ENCODE measurements at regions not wholly inside any gene's neighbourhood (a gene's known extent, or its start where the extent isn't known, plus 50 kb on each side); places are given as distances from the start of the nearest gene placed in this dataset.

GRCh38 chr9:107613321-107613720 lies 123.8 kb upstream of the KLF4 start:
- no peaks in the 10 kb centered on the region for H3K9me3 Mint-ChIP-seq (ENCODE audit: unreplicated experiment)
- no peak overlapping the region for H3K27ac Mint-ChIP-seq (ENCODE audit: unreplicated experiment)
- H3K27me3 Mint-ChIP-seq (ENCODE audit: low read depth, unreplicated experiment), result peaks cover 34% of the 10 kb centered on the region
- DNase-seq (ENCODE audit: low read depth) (no peak), FAIRE-seq (no peak)
- no peaks in the 10 kb centered on the region for H3K4me1 Mint-ChIP-seq (ENCODE audit: low read depth, unreplicated experiment)
- Histone ChIP-seq H2AFZ (ENCODE audit: low read depth, low read length) (no peak overlapping the region), H4K20me1 (ENCODE audit: insufficient read depth, low read length) (no peaks in the 10 kb centered on the region), H3K79me2 (ENCODE audit: insufficient read depth, low read length) (no peaks in the 10 kb centered on the region), H3K4me1 (ENCODE audit: insufficient read depth, low read length) (no peaks in the 10 kb centered on the region), H3K9ac (ENCODE audit: low read length) (no peak overlapping the region), H3K4me2 (ENCODE audit: low read length) (no peak overlapping the region), H3K9me3 (ENCODE audit: insufficient read depth, low read depth, low read length) (no peaks in the 10 kb centered on the region), H3K27ac (ENCODE audit: low read depth, low read length) (no peak overlapping the region), H3K4me3 (ENCODE audit: insufficient read depth, low read depth, low read length) (no peak overlapping the region), H3K27me3 (ENCODE audit: insufficient read depth, low read length) (peaks cover 4% of the 10 kb centered on the region), H3K36me3 (ENCODE audit: insufficient read depth, low read length) (no peaks in the 10 kb centered on the region)
- H3K36me3 Mint-ChIP-seq (ENCODE audit: low read depth, unreplicated experiment), result no peaks in the 10 kb centered on the region
- TF ChIP-seq EZH2 (IDR thresholded peaks at IDR 0.05; ENCODE audit: insufficient read depth, low read length), result no peak
- no peak for TF ChIP-seq CTCF (IDR thresholded peaks at IDR 0.05; ENCODE audit: insufficient read depth, low read depth, low read length)
- no peak overlapping the region for H3K4me3 Mint-ChIP-seq (ENCODE audit: unreplicated experiment)

DNA sequence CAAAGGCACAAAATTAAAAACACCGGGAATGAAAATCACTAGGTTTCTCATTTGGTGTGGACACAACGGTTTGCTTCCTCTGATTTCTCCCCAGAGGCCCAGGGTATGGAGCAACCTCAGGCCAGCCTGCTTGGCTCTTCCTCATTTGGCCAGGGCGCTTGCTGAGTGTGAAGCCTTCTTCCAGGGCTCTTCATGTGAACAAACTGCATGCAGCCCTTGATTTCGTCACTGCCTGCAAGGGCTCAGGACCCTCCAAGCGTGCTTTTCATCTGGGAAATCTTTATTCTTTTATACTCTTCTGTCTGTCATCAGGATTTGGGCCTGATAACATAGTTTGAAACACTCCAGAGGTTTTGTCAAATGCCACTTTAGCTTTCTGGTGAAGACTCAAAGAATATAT lies 122.6 kb upstream of the KLF4 start:
- Histone ChIP-seq H3K27ac (ENCODE audit: low read depth, low read length) (no peak overlapping the region), H3K36me3 (ENCODE audit: insufficient read depth, low read length) (no peaks in the 10 kb centered on the region)

More for the DNA sequence above, 122.6 kb upstream of the KLF4 start:
- Histone ChIP-seq H4K20me1 (ENCODE audit: insufficient read depth, low read length) (no peaks in the 10 kb centered on the region), H3K4me2 (ENCODE audit: low read length) (no peak overlapping the region), H3K4me1 (ENCODE audit: insufficient read depth, low read length) (no peaks in the 10 kb centered on the region), H3K27me3 (ENCODE audit: insufficient read depth, low read length) (peaks cover 4% of the 10 kb centered on the region), H3K9me3 (ENCODE audit: insufficient read depth, low read depth, low read length) (no peaks in the 10 kb centered on the region), H2AFZ (ENCODE audit: low read depth, low read length) (no peak overlapping the region), H3K4me3 (ENCODE audit: insufficient read depth, low read depth, low read length) (no peak overlapping the region), H3K79me2 (ENCODE audit: insufficient read depth, low read length) (no peaks in the 10 kb centered on the region), H3K9ac (ENCODE audit: low read length) (no peak overlapping the region)
- FAIRE-seq, result no peak
- no peaks in the 10 kb centered on the region for H3K36me3 Mint-ChIP-seq (ENCODE audit: low read depth, unreplicated experiment)
- no peaks in the 10 kb centered on the region for H3K9me3 Mint-ChIP-seq (ENCODE audit: unreplicated experiment)
- H3K4me1 Mint-ChIP-seq (ENCODE audit: low read depth, unreplicated experiment), result no peaks in the 10 kb centered on the region
- peaks cover 34% of the 10 kb centered on the region for H3K27me3 Mint-ChIP-seq (ENCODE audit: low read depth, unreplicated experiment)
- no peak for DNase-seq (ENCODE audit: low read depth)
- TF ChIP-seq EZH2 (IDR thresholded peaks at IDR 0.05; ENCODE audit: insufficient read depth, low read length), result no peak
- no peak for TF ChIP-seq CTCF (IDR thresholded peaks at IDR 0.05; ENCODE audit: insufficient read depth, low read depth, low read length)
- no peak overlapping the region for H3K4me3 Mint-ChIP-seq (ENCODE audit: unreplicated experiment)
- no peak overlapping the region for H3K27ac Mint-ChIP-seq (ENCODE audit: unreplicated experiment)

Data from astrocyte (in vitro differentiated cells and primary cell).